Stimulated activated CD4-positive, alpha-beta T cell treated with anti-CD3 and anti-CD28 coated beads, Interleukin-2, amount 100 ng/mL, for 24 hours (primary cell): ENCODE measurements at regions not wholly inside any gene's neighbourhood (a gene's known extent, or its start where the extent isn't known, plus 50 kb on each side); places are given as distances from the start of the nearest gene placed in this dataset.

Source experiments
- DNase-seq, 2 donors: peaks; one replicate each; pipeline ENCODE4 v3.0.0-alpha.2; 2020

- no peak for DNase-seq
Measured at GRCh38 chr4:54986095-54986846, 139.1 kb downstream of the KDR start.

GRCh38 chr4:54976682-54977081 lies 148.7 kb downstream of the KDR start:
- DNase-seq = no peak

- DNase-seq = no peak
Measured at GRCh38 chr4:54976031-54976430, 149.4 kb downstream of the KDR start.

- no peak for DNase-seq
Measured at GRCh38 chr4:54973784-54974183, 151.6 kb downstream of the KDR start.

DNA sequence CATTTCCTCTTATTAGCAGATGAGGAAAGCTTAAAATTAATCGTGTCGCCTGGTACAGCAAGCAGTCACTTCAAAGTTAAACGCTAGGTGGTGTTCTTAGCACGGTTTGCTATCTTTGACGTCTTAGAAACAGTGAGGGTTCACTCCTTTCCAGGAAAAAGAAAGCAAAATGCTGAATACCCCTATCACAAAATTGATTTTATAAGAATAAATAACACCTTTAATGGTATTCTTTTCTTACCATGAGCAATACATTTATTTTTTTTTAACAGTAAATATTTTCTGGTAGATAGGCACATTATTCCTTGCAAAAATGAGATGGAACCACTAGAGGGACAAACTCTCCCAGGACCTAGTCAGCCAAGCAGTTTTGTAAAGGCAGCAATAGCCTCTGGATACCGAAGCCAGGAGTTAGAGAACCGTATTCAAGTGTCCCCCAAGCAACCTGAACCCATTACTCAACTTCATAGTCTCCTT lies 153.9 kb downstream of the KDR start:
- no peak for DNase-seq

DNA sequence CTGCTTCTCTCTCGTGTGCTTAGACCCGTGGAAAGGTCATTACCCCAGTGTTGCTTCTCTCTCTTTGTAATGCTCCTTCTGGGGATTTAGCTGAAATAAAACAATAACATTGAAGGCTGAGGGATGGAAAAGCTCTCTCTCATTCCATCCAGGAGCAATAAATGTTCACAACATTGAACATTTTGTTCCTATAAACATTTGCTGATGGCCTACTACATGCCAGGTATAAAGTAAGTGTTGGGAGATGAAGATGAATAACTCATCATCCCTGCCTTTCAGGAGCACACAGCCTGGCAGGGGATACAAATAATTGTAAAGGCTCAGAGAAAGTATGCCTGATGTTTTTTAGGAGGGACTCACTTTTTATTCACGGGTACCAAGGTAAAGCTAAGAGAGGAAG lies 158.1 kb downstream of the KDR start:
- no peak for DNase-seq

GRCh38 chr4:54961357-54961975 lies 163.9 kb downstream of the KDR start:
- DNase-seq = no peak

- no peak for DNase-seq
Measured at GRCh38 chr4:54959651-54960116, 165.7 kb downstream of the KDR start.

- DNase-seq = no peak
Measured at GRCh38 chr4:54959131-54959530, 166.3 kb downstream of the KDR start.

DNA sequence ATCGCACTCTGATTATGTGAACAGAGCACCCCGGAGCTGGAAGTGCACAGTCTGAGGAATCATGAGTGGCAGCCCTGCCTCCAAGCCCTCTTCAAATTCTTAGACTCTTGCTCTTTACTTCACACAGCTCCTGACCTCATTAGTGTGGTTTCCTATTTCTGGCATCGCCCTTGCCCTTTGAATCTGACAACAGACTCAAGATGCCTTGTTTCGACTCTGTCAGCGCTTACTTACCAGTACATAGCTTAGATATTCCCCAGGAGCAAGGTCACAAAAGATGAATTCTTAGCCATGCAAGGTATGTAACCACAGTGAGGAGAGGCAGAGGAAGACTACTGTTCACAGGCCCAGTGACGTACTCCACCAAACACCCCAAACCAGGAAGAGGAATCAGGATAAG lies 167.2 kb downstream of the KDR start:
- no peak for DNase-seq

- no peak for DNase-seq
Measured at GRCh38 chr4:54954656-54955388, 170.6 kb downstream of the KDR start.

DNA sequence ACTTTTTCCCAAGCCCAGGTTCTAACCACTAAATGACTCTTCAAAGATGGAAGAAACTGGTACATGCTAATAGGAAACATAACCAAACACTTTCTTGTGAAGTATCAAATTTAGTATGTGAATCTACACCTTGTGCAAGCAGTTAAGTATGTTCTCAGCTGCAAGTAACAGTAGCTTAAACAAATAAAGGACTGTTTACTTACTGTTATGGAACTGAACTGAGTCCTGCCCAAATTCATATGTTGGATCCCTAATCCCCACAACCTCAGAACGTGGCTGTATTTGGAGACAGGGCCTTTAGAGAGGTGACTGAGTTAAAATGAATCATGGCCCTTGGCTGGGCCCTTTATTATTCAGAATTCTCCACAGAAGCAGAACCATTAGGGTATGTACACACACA lies 178.7 kb downstream of the KDR start:
- no peak for DNase-seq

DNA sequence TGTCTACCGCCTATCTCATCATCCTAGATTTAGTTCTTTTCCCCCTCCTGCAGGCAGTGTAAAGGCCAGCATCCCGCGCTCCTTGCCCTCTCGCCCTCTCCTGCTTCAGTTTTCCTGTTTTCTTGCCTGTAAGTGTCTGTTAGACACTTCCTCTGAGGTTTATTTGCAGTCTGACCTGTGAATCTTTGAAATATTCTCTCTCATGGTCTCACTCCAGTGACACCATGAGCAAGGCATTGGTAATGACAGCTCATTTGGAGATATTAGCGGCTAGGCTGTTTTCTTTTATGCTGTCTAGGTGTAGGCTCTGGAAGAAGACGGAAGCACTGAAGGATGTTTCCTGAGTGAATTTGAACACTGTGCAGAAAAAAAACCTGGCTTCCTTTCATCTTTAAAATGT lies 179.6 kb downstream of the KDR start:
- DNase-seq = no peak

GRCh38 chr4:54942721-54943120 lies 182.7 kb downstream of the KDR start:
- DNase-seq = peak in 1 of 2 donors; percentile 24

DNA sequence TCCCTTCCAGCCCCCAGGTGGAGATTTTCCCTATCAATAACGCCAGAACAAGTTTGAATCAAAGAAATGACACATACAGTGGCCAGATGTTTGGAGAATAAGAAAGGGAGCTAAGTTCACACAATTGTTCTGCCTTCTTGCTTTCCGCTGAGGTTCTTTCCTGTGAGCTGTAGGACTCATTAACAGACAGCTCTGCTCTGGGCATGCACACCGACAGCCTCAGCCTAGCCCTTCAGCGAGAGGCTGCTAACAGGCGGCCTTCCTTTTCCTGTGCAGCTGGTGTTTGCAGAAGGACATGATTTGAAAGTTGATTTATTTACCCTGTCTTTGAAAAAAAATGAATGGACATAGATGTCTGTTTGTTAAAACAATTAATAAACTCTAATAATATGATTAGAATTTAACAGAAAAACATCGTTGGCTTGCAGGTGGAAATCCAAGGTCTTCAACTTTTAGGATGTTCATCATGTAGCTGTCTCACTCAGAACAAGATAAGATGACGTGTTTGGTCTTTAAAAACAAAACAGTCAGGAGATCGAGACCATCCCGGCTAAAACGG lies 183.3 kb downstream of the KDR start:
- DNase-seq = peak; percentile 1 to 31

GRCh38 chr4:54940996-54941865 lies 184.2 kb downstream of the KDR start:
- peak; percentile 15 to 53 for DNase-seq

DNA sequence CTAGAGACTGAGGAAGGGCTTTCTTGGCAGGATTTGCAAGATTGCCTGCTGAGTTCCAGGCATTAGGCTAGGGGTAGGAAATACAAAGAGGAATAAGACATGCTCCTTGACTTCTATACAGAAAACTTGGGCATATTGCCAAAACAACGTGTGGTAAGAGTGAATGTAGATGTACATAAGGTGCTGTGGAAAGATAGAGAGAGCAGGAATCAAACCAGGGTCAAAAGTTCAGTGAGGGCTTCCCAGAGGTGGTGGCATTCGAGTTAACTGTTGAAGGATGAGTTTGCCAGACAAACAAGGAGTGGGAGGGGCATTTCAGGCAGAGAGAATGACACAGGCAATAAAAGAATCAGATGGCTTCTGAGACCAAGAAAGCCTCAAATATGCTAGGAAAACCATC lies 187.9 kb downstream of the KDR start:
- no peak for DNase-seq

GRCh38 chr4:54933579-54933978 lies 191.8 kb downstream of the KDR start:
- DNase-seq = no peak

GRCh38 chr4:54930226-54930625 lies 195.2 kb downstream of the KDR start:
- no peak for DNase-seq

GRCh38 chr4:54929459-54929858 lies 195.9 kb downstream of the KDR start:
- no peak for DNase-seq

GRCh38 chr4:54924891-54925290 lies 200.5 kb downstream of the KDR start:
- DNase-seq = no peak

- DNase-seq = no peak
Measured at GRCh38 chr4:54915276-54915675, 210.1 kb downstream of the KDR start.
